SK-N-SH (cell line): ENCODE measurements at regions not wholly inside any gene's neighbourhood (a gene's known extent, or its start where the extent isn't known, plus 50 kb on each side); places are given as distances from the start of the nearest gene placed in this dataset.

Experiments used
- CTCF ChIA-PET: fragments of 300-600, 350-600 bp; formaldehyde crosslinking; extraction: SDS; loops from one replicate; lab custom pipeline; 2021; lab: Yijun Ruan, JAX
- POLR2A ChIA-PET: fragments of 350-600 bp; sonication (Branson Sonifier 250); formaldehyde crosslinking; extraction: SDS; loops from one replicate; lab custom pipeline; 2020; ENCODE audit warnings: antibody characterized with exemption, inconsistent platforms; lab: Yijun Ruan, JAX
- DNase-seq: peaks from one replicate; pipeline ENCODE4 v3.0.0; 2012
- H2AFZ ChIP-seq: fragments of 200-600 bp; sonication (generic); 2 replicates; pipeline ENCODE4 v1.8.1; 2016; ENCODE audit warnings: antibody characterized with exemption, mild to moderate bottlenecking, low read depth
- H3F3A ChIP-seq: fragments of 200-600 bp; sonication (generic); replicated peaks from 2 replicates; pipeline ENCODE3; 2016; ENCODE audit warnings: antibody characterized with exemption, mild to moderate bottlenecking; ENCODE audit not compliant: insufficient read depth
- H3K27ac ChIP-seq, 2 experiments: fragments of 200-500 bp in 1 of 2; fragments of 200-600 bp in 1 of 2; sonication (Bioruptor generic) in 1 of 2; sonication (generic), shearing (Covaris generic) in 1 of 2; 2 replicates each; pipeline versions ENCODE4 v1.5.1 to v1.6.1; 2014 to 2016; ENCODE audit warnings: low read depth in 2 of 2, inconsistent platforms in 1 of 2, low read length in 1 of 2, mild to moderate bottlenecking in 1 of 2, mixed read lengths in 1 of 2
- H3K27me3 ChIP-seq: fragments of 200-600 bp; sonication (generic), shearing (Covaris generic); 2 replicates; pipeline ENCODE4 v1.6.1; 2016; ENCODE audit warnings: mixed run types; ENCODE audit not compliant: insufficient read depth
- H3K36me3 ChIP-seq, 2 experiments: fragments of 200-500 bp in 1 of 2; fragments of 200-600 bp in 1 of 2; sonication (Bioruptor generic) in 1 of 2; sonication (generic) in 1 of 2; replicated peaks in 1 of 2; 2 replicates each; pipeline versions ENCODE3 to v1.5.1; 2014 to 2016; ENCODE audit warnings: low read length in 1 of 2, mild to moderate bottlenecking in 1 of 2; ENCODE audit not compliant: insufficient read depth in 2 of 2, control insufficient read depth in 1 of 2
- H3K4me1 ChIP-seq, 2 experiments: fragments of 200-500 bp in 1 of 2; fragments of 200-600 bp in 1 of 2; sonication (Bioruptor generic) in 1 of 2; sonication (generic), shearing (Covaris generic) in 1 of 2; 2 replicates each; pipeline versions ENCODE4 v1.5.1 to v1.6.1; 2014 to 2016; ENCODE audit warnings: low read depth in 1 of 2, low read length in 1 of 2, mixed run types in 1 of 2; ENCODE audit not compliant: insufficient read depth in 2 of 2, control insufficient read depth in 1 of 2
- H3K4me2 ChIP-seq: fragments of 200-600 bp; sonication (generic), shearing (Covaris generic); 2 replicates; pipeline ENCODE4 v1.6.1; 2017; ENCODE audit warnings: mixed run types
- H3K4me3 ChIP-seq, 2 experiments: fragments of 200-500 bp in 1 of 2; fragments of 200-600 bp in 1 of 2; sonication (Bioruptor generic) in 1 of 2; sonication (generic), shearing (Covaris generic) in 1 of 2; 2 replicates each; pipeline versions ENCODE4 v1.5.1 to v1.8.1; 2014 to 2016; ENCODE audit warnings: low read depth in 2 of 2, inconsistent platforms in 1 of 2, low read length in 1 of 2, mild to moderate bottlenecking in 1 of 2, mixed read lengths in 1 of 2, moderate library complexity in 1 of 2
- H3K79me2 ChIP-seq: fragments of 200-600 bp; sonication (generic); 2 replicates; pipeline ENCODE4 v1.8.1; 2017; ENCODE audit warnings: mild to moderate bottlenecking; ENCODE audit not compliant: insufficient read depth
- H3K9ac ChIP-seq: fragments of 200-600 bp; sonication (generic); 2 replicates; pipeline ENCODE4 v1.6.1; 2017; ENCODE audit warnings: mixed run types
- H3K9me2 ChIP-seq: fragments of 200-600 bp; sonication (generic); 2 replicates; pipeline ENCODE4 v1.6.1; 2017; ENCODE audit warnings: mixed run types
- H3K9me3 ChIP-seq: fragments of 200-600 bp; sonication (generic); 2 replicates; pipeline ENCODE4 v1.6.1; 2017; ENCODE audit warnings: mixed run types, mild to moderate bottlenecking, moderate library complexity
- H4K20me1 ChIP-seq: fragments of 200-600 bp; sonication (generic); 2 replicates; pipeline ENCODE4 v1.6.1; 2017; ENCODE audit warnings: mild to moderate bottlenecking, mixed run types; ENCODE audit not compliant: insufficient read depth
- EP300 ChIP-seq, 2 experiments: IDR thresholded peaks; 2 replicates each; pipeline versions ENCODE4 v1.4.0 to v1.6.1; 2012; ENCODE audit warnings: borderline replicate concordance in 1 of 2, low read depth in 1 of 2, low read length in 1 of 2
- GABPA ChIP-seq: IDR thresholded peaks from 2 replicates; pipeline ENCODE4 v1.4.0; 2012; ENCODE audit warnings: low read depth, mild to moderate bottlenecking
- MXI1 ChIP-seq: IDR thresholded peaks from 2 replicates; pipeline ENCODE4 v1.6.1; 2012; ENCODE audit warnings: mild to moderate bottlenecking, low read depth, low read length, improper control_type of control experiment
- NFIC ChIP-seq: IDR thresholded peaks from 2 replicates; pipeline ENCODE4 v1.4.0; 2012; ENCODE audit warnings: borderline replicate concordance
- RAD21 ChIP-seq: IDR thresholded peaks from 2 replicates; pipeline ENCODE4 v1.6.1; 2012; ENCODE audit warnings: mild to moderate bottlenecking, low read length
- RCOR1 ChIP-seq: fragments of 150-350 bp; IDR thresholded peaks from 2 replicates; pipeline ENCODE4 v1.6.1; 2017; ENCODE audit warnings: antibody characterized with exemption, low read length
- RXRA ChIP-seq: IDR thresholded peaks from 2 replicates; pipeline ENCODE4 v1.4.0; 2012; ENCODE audit warnings: low read depth, mild to moderate bottlenecking, borderline replicate concordance
- SIN3A ChIP-seq: IDR thresholded peaks from 2 replicates; pipeline ENCODE4 v1.6.1; 2012; ENCODE audit warnings: low read depth, mild to moderate bottlenecking, low read length, moderate library complexity, borderline replicate concordance
- SMC3 ChIP-seq: IDR thresholded peaks from 2 replicates; pipeline ENCODE4 v1.6.1; 2012; ENCODE audit warnings: low read depth, low read length, improper control_type of control experiment
- TAF1 ChIP-seq: IDR thresholded peaks from 2 replicates; pipeline ENCODE4 v1.6.1; 2012; ENCODE audit warnings: low read depth, mild to moderate bottlenecking, low read length, moderate library complexity, borderline replicate concordance
- TEAD4 ChIP-seq: IDR thresholded peaks from 2 replicates; pipeline ENCODE4 v1.4.0; 2012; ENCODE audit warnings: mild to moderate bottlenecking, borderline replicate concordance; ENCODE audit not compliant: insufficient read depth
- YY1 ChIP-seq: IDR thresholded peaks from 2 replicates; pipeline ENCODE4 v1.4.0; 2012; ENCODE audit warnings: low read depth, mild to moderate bottlenecking
- WGBS: methylation state at CpG from one replicate; pipeline ENCODE4 v1.1.6; 2017; ENCODE audit warnings: low lambda C conversion rate; 5-methylcytosine and 5-hydroxymethylcytosine counted together
- TF ChIP-seq, protein P1 (sequence below): IDR thresholded peaks from 2 replicates; pipeline ENCODE4 v1.6.1; 2012; ENCODE audit warnings: mild to moderate bottlenecking, low read depth, low read length, moderate library complexity
- TF ChIP-seq, protein P2 (sequence below): fragments of 150-350 bp; IDR thresholded peaks from 2 replicates; pipeline ENCODE4 v1.6.1; 2017; ENCODE audit warnings: antibody characterized with exemption, low read length, low read depth, borderline replicate concordance
- TF ChIP-seq, protein P3 (sequence below): IDR thresholded peaks from 2 replicates; pipeline ENCODE4 v1.4.0; 2012; ENCODE audit warnings: low read depth, borderline replicate concordance
- TF ChIP-seq, protein P4 (sequence below): IDR thresholded peaks from 2 replicates; pipeline ENCODE4 v1.4.0; 2012; ENCODE audit warnings: low read depth

DNA sequence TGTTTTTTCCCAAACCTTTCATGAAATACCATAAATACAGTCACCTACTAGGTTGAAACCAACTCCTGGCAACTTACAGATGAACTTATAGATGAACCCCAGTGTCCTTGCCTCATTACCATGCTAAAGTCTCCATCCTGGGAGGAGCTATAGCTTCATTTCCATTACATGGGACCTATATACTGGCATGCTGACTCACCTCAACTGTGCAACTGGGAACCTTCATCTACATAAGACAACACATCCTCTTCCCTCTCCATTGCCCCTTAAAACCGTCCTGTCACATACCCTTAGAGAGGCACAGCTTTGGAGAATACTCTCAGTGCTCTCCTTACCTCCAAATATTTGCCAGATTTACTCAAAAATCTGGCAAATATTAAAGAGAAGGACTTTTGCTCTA is 638.3 kb downstream of the HTR1A start:
- WGBS = 6% methylated on average over 1 of the region's 1 CpG
- no peaks in the 10 kb centered on the region for H3F3A ChIP-seq
- H3K4me1 ChIP-seq = no peaks in the 10 kb centered on the region
- H3K9me2 ChIP-seq = no peaks in the 10 kb centered on the region
- POLR2A ChIA-PET = no interaction called here
- no peaks in the 10 kb centered on the region for H4K20me1 ChIP-seq
- no peaks in the 10 kb centered on the region for H3K36me3 ChIP-seq
- no peaks in the 10 kb centered on the region for H3K27me3 ChIP-seq
- H3K4me2 ChIP-seq = no peak overlapping the region
- TF ChIP-seq GABPA (no peak), TEAD4 (no peak), RXRA (no peak), MXI1 (no peak), YY1 (no peak), SIN3A (no peak), RCOR1 (no peak)
- TF ChIP-seq, protein P1, sequence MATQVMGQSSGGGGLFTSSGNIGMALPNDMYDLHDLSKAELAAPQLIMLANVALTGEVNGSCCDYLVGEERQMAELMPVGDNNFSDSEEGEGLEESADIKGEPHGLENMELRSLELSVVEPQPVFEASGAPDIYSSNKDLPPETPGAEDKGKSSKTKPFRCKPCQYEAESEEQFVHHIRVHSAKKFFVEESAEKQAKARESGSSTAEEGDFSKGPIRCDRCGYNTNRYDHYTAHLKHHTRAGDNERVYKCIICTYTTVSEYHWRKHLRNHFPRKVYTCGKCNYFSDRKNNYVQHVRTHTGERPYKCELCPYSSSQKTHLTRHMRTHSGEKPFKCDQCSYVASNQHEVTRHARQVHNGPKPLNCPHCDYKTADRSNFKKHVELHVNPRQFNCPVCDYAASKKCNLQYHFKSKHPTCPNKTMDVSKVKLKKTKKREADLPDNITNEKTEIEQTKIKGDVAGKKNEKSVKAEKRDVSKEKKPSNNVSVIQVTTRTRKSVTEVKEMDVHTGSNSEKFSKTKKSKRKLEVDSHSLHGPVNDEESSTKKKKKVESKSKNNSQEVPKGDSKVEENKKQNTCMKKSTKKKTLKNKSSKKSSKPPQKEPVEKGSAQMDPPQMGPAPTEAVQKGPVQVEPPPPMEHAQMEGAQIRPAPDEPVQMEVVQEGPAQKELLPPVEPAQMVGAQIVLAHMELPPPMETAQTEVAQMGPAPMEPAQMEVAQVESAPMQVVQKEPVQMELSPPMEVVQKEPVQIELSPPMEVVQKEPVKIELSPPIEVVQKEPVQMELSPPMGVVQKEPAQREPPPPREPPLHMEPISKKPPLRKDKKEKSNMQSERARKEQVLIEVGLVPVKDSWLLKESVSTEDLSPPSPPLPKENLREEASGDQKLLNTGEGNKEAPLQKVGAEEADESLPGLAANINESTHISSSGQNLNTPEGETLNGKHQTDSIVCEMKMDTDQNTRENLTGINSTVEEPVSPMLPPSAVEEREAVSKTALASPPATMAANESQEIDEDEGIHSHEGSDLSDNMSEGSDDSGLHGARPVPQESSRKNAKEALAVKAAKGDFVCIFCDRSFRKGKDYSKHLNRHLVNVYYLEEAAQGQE = no peak
- TF ChIP-seq, protein P2, sequence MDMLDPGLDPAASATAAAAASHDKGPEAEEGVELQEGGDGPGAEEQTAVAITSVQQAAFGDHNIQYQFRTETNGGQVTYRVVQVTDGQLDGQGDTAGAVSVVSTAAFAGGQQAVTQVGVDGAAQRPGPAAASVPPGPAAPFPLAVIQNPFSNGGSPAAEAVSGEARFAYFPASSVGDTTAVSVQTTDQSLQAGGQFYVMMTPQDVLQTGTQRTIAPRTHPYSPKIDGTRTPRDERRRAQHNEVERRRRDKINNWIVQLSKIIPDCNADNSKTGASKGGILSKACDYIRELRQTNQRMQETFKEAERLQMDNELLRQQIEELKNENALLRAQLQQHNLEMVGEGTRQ = no peak
- TF ChIP-seq, all 33 proteins: peak for 0
- no peak for DNase-seq
- H2AFZ ChIP-seq = no peak overlapping the region
- no peaks in the 10 kb centered on the region for H3K9me3 ChIP-seq
- no peak overlapping the region for H3K9ac ChIP-seq
- H3K4me3 ChIP-seq = no peak overlapping the region
- CTCF ChIA-PET = no interaction called here
- no peak overlapping the region for H3K27ac ChIP-seq
- H3K79me2 ChIP-seq = no peaks in the 10 kb centered on the region

DNA sequence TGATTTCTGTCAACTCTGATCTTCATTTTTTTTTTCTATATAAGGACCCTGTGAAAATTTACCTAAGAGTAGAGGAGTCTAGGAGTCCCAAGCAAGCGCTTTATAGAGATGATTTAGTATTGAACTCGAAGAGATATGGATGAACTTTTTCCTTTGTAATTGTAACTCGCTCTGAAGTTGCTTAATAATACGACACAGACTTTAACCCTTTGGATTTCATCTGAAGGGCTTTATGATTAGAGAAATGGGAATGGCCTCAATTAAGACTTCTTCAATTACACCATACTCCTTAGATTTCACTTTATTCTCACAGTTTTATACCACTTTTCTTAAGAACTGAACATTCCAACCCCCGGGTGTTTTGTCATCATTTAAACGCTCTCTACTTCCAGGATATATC is 647.7 kb downstream of the HTR1A start:
- DNase-seq = no peak
- no peaks in the 10 kb centered on the region for H3K4me1 ChIP-seq
- no peak overlapping the region for H2AFZ ChIP-seq
- no peaks in the 10 kb centered on the region for H3K36me3 ChIP-seq
- no peak overlapping the region for H3K4me2 ChIP-seq
- no peak overlapping the region for H3K27ac ChIP-seq
- H3K9me3 ChIP-seq = no peaks in the 10 kb centered on the region
- no peaks in the 10 kb centered on the region for H4K20me1 ChIP-seq
- H3K9me2 ChIP-seq = no peaks in the 10 kb centered on the region
- H3K4me3 ChIP-seq = no peak overlapping the region
- ChIA-PET POLR2A (no interaction called here), CTCF (no interaction called here)
- H3K79me2 ChIP-seq = no peaks in the 10 kb centered on the region
- H3F3A ChIP-seq = no peaks in the 10 kb centered on the region
- no peaks in the 10 kb centered on the region for H3K27me3 ChIP-seq
- WGBS = 22% methylated on average over 6 of the region's 6 CpGs
- no peak overlapping the region for H3K9ac ChIP-seq
- TF ChIP-seq NFIC = no peak
- no peak for TF ChIP-seq TEAD4
- TF ChIP-seq, protein P3, sequence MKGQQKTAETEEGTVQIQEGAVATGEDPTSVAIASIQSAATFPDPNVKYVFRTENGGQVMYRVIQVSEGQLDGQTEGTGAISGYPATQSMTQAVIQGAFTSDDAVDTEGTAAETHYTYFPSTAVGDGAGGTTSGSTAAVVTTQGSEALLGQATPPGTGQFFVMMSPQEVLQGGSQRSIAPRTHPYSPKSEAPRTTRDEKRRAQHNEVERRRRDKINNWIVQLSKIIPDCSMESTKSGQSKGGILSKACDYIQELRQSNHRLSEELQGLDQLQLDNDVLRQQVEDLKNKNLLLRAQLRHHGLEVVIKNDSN = no peak
- no peak for TF ChIP-seq TAF1
- TF ChIP-seq, protein P1 = no peak
- no peak for TF ChIP-seq RXRA
- TF ChIP-seq, protein P2 = no peak
- TF ChIP-seq RCOR1 = no peak
- no peak for TF ChIP-seq SMC3
- TF ChIP-seq EP300 (IDR thresholded peaks at IDR 0.05; ENCODE audit: borderline replicate concordance in 1 of 2, low read depth in 1 of 2, low read length in 1 of 2) = no peak
- no peak for TF ChIP-seq RAD21
- TF ChIP-seq YY1 = no peak
- TF ChIP-seq, protein P4, sequence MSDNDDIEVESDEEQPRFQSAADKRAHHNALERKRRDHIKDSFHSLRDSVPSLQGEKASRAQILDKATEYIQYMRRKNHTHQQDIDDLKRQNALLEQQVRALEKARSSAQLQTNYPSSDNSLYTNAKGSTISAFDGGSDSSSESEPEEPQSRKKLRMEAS = no peak
